WI38 (cell line): ENCODE measurements at regions not wholly inside any gene's neighbourhood (a gene's known extent, or its start where the extent isn't known, plus 50 kb on each side); places are given as distances from the start of the nearest gene placed in this dataset.

Source experiments
- H3K4me3 ChIP-seq: 2 replicates; pipeline ENCODE4 v1.5.1; 2011; ENCODE audit warnings: low read depth, mild to moderate bottlenecking, control low read depth, low read length
- CTCF ChIP-seq: IDR thresholded peaks from 2 replicates; pipeline ENCODE4 v1.5.1; 2012; ENCODE audit warnings: low read depth, mild to moderate bottlenecking, control low read depth, low read length

GRCh38 chr11:44407211-44407996, 97.5 kb upstream of the ALX4 start:
- H3K4me3 ChIP-seq = no peak overlapping the region
- TF ChIP-seq CTCF = no peak

GRCh38 chr11:44408141-44408540, 98.2 kb upstream of the ALX4 start:
- TF ChIP-seq CTCF = no peak
- H3K4me3 ChIP-seq = no peak overlapping the region

- H3K4me3 ChIP-seq = no peak overlapping the region
These were observed 99.0 kb upstream of the ALX4 start for GRCh38 chr11:44408711-44409470.

GRCh38 chr11:44409558-44410236, 99.8 kb upstream of the ALX4 start:
- H3K4me3 ChIP-seq = no peak overlapping the region
- TF ChIP-seq CTCF = no peak

More at GRCh38 chr11:44408711-44409470, 99.0 kb upstream of the ALX4 start:
- TF ChIP-seq CTCF = no peak

GRCh38 chr11:44416776-44417175, 106.8 kb upstream of the ALX4 start:
- H3K4me3 ChIP-seq = no peak overlapping the region

GRCh38 chr11:44417731-44418455, 108.0 kb upstream of the ALX4 start:
- H3K4me3 ChIP-seq = no peak overlapping the region
- no peak for TF ChIP-seq CTCF

More at GRCh38 chr11:44416776-44417175, 106.8 kb upstream of the ALX4 start:
- no peak for TF ChIP-seq CTCF
